ENCODE measurements at regions not wholly inside any gene's neighbourhood (a gene's known extent, or its start where the extent isn't known, plus 50 kb on each side); places are given as distances from the start of the nearest gene placed in this dataset.

- DNase-seq: no peak
These were observed 111.8 kb upstream of the IGF1 start for GRCh38 chr12:102592134-102592533.

- no peak for DNase-seq
These were observed 92.9 kb upstream of the IGF1 start for GRCh38 chr12:102573237-102573636.

GRCh38 chr12:102571889-102572288 is 91.5 kb upstream of the IGF1 start:
- no peak for DNase-seq

GRCh38 chr12:102570256-102570655 is 89.9 kb upstream of the IGF1 start:
- no peak for DNase-seq

GRCh38 chr12:102569803-102570202 is 89.4 kb upstream of the IGF1 start:
- no peak for DNase-seq

- DNase-seq: no peak
These were observed 87.9 kb upstream of the IGF1 start for GRCh38 chr12:102568276-102568675.

GRCh38 chr12:102567031-102567985 is 86.9 kb upstream of the IGF1 start:
- peak; percentile 26 for DNase-seq

- no peak for DNase-seq
These were observed 85.2 kb upstream of the IGF1 start for GRCh38 chr12:102565555-102565954.

GRCh38 chr12:102564026-102564425 is 83.7 kb upstream of the IGF1 start:
- DNase-seq: no peak

GRCh38 chr12:102562836-102563425 is 82.6 kb upstream of the IGF1 start:
- no peak for DNase-seq

GRCh38 chr12:102551186-102551585 is 70.8 kb upstream of the IGF1 start:
- DNase-seq: no peak

- DNase-seq: no peak
These were observed 69.3 kb upstream of the IGF1 start for GRCh38 chr12:102549691-102550090.

GRCh38 chr12:102548543-102548942 is 68.2 kb upstream of the IGF1 start:
- DNase-seq: no peak

GRCh38 chr12:102543494-102544485 is 63.4 kb upstream of the IGF1 start:
- DNase-seq: no peak

GRCh38 chr12:102542816-102543440 is 62.6 kb upstream of the IGF1 start:
- peak; percentile 21 for DNase-seq

- no peak for DNase-seq
These were observed 60.5 kb upstream of the IGF1 start for GRCh38 chr12:102540815-102541385.

GRCh38 chr12:102539651-102540553 is 59.5 kb upstream of the IGF1 start:
- DNase-seq: peak; percentile 59

- DNase-seq: no peak
These were observed 54.9 kb upstream of the IGF1 start for GRCh38 chr12:102535306-102535705.

GRCh38 chr12:102534899-102535298 is 54.5 kb upstream of the IGF1 start:
- DNase-seq: peak; percentile 13

- no peak for DNase-seq
These were observed 53.3 kb upstream of the IGF1 start for GRCh38 chr12:102533483-102534215.
